ENCODE measurements at regions not wholly inside any gene's neighbourhood (a gene's known extent, or its start where the extent isn't known, plus 50 kb on each side); places are given as distances from the start of the nearest gene placed in this dataset.

DNA sequence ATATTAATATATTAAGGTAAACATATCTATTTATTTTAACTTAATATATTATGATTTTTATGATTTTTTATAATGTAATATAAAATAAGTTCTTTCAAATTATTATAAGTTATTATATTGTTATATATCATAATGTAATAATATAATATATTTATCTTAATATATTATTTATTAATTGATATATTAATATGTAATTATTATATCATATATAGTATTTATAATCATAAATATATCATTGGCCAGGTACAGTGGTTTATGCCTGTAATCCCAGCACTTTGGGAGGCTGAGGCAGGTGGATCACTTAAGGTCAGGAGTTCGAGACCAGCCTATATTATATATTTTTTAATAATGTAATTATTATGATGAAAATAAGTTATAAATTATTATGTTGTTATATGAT, 118.1 kb downstream of the MPP7 start:
- TF ChIP-seq, protein P1, sequence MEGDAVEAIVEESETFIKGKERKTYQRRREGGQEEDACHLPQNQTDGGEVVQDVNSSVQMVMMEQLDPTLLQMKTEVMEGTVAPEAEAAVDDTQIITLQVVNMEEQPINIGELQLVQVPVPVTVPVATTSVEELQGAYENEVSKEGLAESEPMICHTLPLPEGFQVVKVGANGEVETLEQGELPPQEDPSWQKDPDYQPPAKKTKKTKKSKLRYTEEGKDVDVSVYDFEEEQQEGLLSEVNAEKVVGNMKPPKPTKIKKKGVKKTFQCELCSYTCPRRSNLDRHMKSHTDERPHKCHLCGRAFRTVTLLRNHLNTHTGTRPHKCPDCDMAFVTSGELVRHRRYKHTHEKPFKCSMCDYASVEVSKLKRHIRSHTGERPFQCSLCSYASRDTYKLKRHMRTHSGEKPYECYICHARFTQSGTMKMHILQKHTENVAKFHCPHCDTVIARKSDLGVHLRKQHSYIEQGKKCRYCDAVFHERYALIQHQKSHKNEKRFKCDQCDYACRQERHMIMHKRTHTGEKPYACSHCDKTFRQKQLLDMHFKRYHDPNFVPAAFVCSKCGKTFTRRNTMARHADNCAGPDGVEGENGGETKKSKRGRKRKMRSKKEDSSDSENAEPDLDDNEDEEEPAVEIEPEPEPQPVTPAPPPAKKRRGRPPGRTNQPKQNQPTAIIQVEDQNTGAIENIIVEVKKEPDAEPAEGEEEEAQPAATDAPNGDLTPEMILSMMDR (IDR thresholded peaks at IDR 0.05; ENCODE audit: unreplicated experiment): no peak
- Mint-ChIP-seq H3K27me3 (no peaks in the 10 kb centered on the region), H3K4me1 (ENCODE audit: low read depth) (no peaks in the 10 kb centered on the region), H3K9me3 (ENCODE audit: low read depth) (no peaks in the 10 kb centered on the region), H3K27ac (no peak overlapping the region), H3K4me3 (ENCODE audit: low read depth) (no peak overlapping the region), H3K36me3 (ENCODE audit: insufficient read depth) (no peaks in the 10 kb centered on the region)
- DNase-seq (ENCODE audit: low spot score, unreplicated experiment): no peak

DNA sequence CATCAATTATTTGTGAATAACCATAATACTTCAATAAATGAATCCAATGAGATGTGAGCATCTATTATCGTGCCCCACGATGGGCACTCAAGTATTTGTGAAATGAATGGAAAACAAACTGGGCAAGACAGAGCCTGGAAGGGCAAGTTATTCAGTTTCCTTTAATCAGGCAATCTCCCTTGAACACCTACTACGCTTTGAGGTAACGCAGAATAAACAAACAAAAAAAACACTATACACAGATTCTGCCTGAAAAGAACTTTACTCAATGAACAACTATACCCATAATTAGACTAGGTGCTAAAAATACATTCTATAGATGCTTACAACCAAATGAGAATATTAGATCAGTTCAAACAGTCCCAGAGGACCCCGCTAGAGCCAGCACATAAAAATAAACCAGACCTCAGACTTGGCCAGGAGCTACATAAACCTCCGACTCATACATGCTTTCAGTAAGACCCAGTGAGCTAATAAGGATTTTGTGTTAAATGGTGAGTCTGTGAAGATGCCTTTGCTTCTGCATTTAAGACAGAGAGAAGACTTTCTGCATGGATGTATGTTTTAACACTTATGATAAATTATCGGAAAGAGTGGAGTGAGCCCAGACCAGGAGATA, 121.3 kb downstream of the MPP7 start:
- TF ChIP-seq, protein P1 (IDR thresholded peaks at IDR 0.05; ENCODE audit: unreplicated experiment): no peak
- no peak overlapping the region for H3K27ac Mint-ChIP-seq
- no peaks in the 10 kb centered on the region for H3K9me3 Mint-ChIP-seq (ENCODE audit: low read depth)
- no peaks in the 10 kb centered on the region for H3K36me3 Mint-ChIP-seq (ENCODE audit: insufficient read depth)
- DNase-seq (ENCODE audit: low spot score, unreplicated experiment): no peak
- H3K4me1 Mint-ChIP-seq (ENCODE audit: low read depth): no peaks in the 10 kb centered on the region
- H3K4me3 Mint-ChIP-seq (ENCODE audit: low read depth): no peak overlapping the region
- no peaks in the 10 kb centered on the region for H3K27me3 Mint-ChIP-seq

DNA sequence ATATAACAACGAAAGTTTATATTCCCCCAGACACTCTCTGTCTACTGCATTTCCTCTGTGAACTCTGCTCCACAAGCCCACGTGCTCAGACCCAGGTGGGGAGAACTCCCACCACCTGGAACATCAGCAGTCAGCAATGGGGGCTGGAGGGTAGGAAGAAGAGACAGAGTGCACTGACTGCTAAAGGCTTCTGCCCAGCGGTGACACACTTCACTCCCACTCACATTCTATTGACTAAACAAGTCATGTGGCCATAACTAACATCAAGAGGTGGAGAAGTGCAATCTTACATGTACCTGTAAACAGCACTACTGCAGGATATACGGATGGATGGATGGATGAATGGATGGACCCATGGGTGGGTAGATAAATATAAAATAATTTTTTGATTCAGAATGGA, 122.2 kb downstream of the MPP7 start:
- TF ChIP-seq, protein P1 (IDR thresholded peaks at IDR 0.05; ENCODE audit: unreplicated experiment): no peak
- no peak overlapping the region for H3K4me3 Mint-ChIP-seq (ENCODE audit: low read depth)
- H3K36me3 Mint-ChIP-seq (ENCODE audit: insufficient read depth): no peaks in the 10 kb centered on the region
- no peaks in the 10 kb centered on the region for H3K4me1 Mint-ChIP-seq (ENCODE audit: low read depth)
- DNase-seq (ENCODE audit: low spot score, unreplicated experiment): no peak
- H3K27me3 Mint-ChIP-seq: no peaks in the 10 kb centered on the region
- H3K9me3 Mint-ChIP-seq (ENCODE audit: low read depth): no peaks in the 10 kb centered on the region
- H3K27ac Mint-ChIP-seq: no peak overlapping the region

DNA sequence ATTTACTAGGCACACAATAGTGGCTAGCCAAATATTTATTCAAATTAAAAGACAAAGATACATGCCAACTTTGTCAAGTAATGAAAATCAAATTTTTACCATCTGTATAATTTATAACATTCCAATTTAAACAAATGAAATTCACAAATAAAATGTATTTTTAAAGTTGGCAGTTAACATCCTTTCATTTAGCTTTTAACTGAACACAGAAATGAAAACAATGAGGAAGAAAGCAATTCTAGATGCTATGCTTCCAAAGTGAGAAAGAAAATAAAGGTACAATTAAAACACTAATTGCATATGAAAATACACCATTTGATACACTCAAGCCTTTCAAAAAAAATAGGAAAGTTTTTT, 123.1 kb downstream of the MPP7 start:
- no peak for DNase-seq (ENCODE audit: low spot score, unreplicated experiment)
- Mint-ChIP-seq H3K9me3 (ENCODE audit: low read depth) (no peaks in the 10 kb centered on the region), H3K4me3 (ENCODE audit: low read depth) (no peak overlapping the region), H3K4me1 (ENCODE audit: low read depth) (no peaks in the 10 kb centered on the region), H3K36me3 (ENCODE audit: insufficient read depth) (no peaks in the 10 kb centered on the region), H3K27me3 (no peaks in the 10 kb centered on the region), H3K27ac (no peak overlapping the region)
- TF ChIP-seq, protein P1 (IDR thresholded peaks at IDR 0.05; ENCODE audit: unreplicated experiment): no peak

- no peak for DNase-seq (ENCODE audit: low spot score, unreplicated experiment)
- TF ChIP-seq, protein P1 (IDR thresholded peaks at IDR 0.05; ENCODE audit: unreplicated experiment): peak; percentile 89
- no peaks in the 10 kb centered on the region for H3K9me3 Mint-ChIP-seq (ENCODE audit: low read depth)
- no peaks in the 10 kb centered on the region for H3K4me1 Mint-ChIP-seq (ENCODE audit: low read depth)
- H3K27me3 Mint-ChIP-seq: no peaks in the 10 kb centered on the region
- H3K4me3 Mint-ChIP-seq (ENCODE audit: low read depth): no peak overlapping the region
- H3K27ac Mint-ChIP-seq: no peak overlapping the region
- no peaks in the 10 kb centered on the region for H3K36me3 Mint-ChIP-seq (ENCODE audit: insufficient read depth)
These were observed 123.7 kb downstream of the MPP7 start for GRCh38 chr10:28179006-28179742.

Data from progenitor cell of endocrine pancreas (in vitro differentiated cells).